ENCODE measurements at regions not wholly inside any gene's neighbourhood (a gene's known extent, or its start where the extent isn't known, plus 50 kb on each side); places are given as distances from the start of the nearest gene placed in this dataset.

DNA sequence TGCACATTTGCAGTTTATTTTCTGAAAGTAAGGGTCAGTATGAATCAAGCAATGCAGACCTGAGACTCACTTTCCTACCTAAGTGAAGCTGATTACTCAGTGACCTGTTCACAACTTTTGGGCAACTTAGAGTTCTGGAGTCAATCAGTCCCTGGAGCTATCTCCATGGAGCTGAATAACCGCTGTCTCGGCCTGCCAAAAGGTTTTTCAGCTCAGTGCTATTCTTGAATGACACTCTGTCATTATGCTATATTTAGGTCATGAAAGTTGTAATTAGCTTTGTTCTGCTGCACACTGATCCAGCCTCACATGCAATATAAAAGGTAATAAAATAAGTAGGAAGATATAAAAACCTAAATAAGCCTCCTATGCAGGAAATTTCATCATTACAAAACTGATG is 356.0 kb downstream of the BMP2 start:
- Histone ChIP-seq H3K27me3 (ENCODE audit: control insufficient read depth, insufficient read depth, low read length) (no peaks in the 10 kb centered on the region), H3K27ac (ENCODE audit: low read depth, low read length) (no peak overlapping the region), H3K4me3 (ENCODE audit: low read depth, low read length) (no peak overlapping the region), H3K9me3 (ENCODE audit: control insufficient read depth, insufficient read depth, low read length) (0 out of 2 replicates have a peak, but pooled peaks cover 3% of the 10 kb centered on the region)
- TF ChIP-seq, protein P1, sequence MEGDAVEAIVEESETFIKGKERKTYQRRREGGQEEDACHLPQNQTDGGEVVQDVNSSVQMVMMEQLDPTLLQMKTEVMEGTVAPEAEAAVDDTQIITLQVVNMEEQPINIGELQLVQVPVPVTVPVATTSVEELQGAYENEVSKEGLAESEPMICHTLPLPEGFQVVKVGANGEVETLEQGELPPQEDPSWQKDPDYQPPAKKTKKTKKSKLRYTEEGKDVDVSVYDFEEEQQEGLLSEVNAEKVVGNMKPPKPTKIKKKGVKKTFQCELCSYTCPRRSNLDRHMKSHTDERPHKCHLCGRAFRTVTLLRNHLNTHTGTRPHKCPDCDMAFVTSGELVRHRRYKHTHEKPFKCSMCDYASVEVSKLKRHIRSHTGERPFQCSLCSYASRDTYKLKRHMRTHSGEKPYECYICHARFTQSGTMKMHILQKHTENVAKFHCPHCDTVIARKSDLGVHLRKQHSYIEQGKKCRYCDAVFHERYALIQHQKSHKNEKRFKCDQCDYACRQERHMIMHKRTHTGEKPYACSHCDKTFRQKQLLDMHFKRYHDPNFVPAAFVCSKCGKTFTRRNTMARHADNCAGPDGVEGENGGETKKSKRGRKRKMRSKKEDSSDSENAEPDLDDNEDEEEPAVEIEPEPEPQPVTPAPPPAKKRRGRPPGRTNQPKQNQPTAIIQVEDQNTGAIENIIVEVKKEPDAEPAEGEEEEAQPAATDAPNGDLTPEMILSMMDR (IDR thresholded peaks at IDR 0.05; ENCODE audit: low read depth, low read length): no peak
- ChIA-PET CTCF (no interaction called here), POLR2A (no interaction called here)
- no peak for DNase-seq (ENCODE audit: low read depth, low spot score)

DNA sequence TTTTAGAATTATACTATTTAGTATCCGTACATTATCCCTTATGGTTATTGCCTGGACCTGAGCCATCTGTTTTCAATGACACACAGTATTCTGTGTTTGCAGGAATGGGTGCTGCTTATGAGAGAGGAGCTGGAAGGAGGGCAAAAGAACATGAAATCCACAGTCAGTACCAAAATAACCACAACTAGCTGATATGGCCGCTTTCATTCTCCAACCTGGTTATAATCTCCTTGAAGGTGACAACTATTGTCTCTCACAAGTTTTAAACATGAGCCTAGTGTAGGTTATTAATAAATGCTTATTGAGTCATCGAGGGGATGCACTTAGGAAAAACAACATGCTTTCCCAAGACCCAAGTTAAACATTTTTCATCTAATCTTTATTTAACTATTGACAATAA is 356.6 kb downstream of the BMP2 start:
- 0 out of 2 replicates have a peak, but pooled peaks cover 3% of the 10 kb centered on the region for H3K9me3 ChIP-seq (ENCODE audit: control insufficient read depth, insufficient read depth, low read length)
- no peak for DNase-seq (ENCODE audit: low read depth, low spot score)
- POLR2A ChIA-PET: no interaction called here
- no peak overlapping the region for H3K4me3 ChIP-seq (ENCODE audit: low read depth, low read length)
- CTCF ChIA-PET: no interaction called here
- TF ChIP-seq, protein P1 (IDR thresholded peaks at IDR 0.05; ENCODE audit: low read depth, low read length): no peak
- no peaks in the 10 kb centered on the region for H3K27me3 ChIP-seq (ENCODE audit: control insufficient read depth, insufficient read depth, low read length)
- no peak overlapping the region for H3K27ac ChIP-seq (ENCODE audit: low read depth, low read length)

DNA sequence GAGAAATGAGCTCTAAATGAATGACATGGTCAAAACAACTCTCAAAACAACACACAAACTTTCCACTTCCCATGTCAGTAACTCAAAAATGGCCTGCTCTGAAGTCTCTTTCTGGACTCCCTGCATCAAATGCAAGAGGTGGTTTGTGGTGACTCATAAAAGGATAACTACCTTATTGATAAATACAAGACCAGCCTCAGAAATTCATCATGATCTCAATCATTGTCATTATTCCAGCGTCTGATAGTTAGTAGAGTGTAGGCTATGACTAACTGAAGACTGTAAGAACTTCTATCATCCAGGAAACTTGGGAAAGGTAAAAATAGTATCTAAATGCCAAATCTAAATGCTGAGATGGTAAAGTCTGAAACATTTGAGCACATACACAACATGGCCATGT is 369.4 kb downstream of the BMP2 start:
- Histone ChIP-seq H3K9me3 (ENCODE audit: control insufficient read depth, insufficient read depth, low read length) (peaks cover 3% of the 10 kb centered on the region; the same call in 1 of the 2 replicates), H3K4me3 (ENCODE audit: low read depth, low read length) (no peak overlapping the region), H3K27me3 (ENCODE audit: control insufficient read depth, insufficient read depth, low read length) (no peaks in the 10 kb centered on the region), H3K27ac (ENCODE audit: low read depth, low read length) (no peak overlapping the region)
- TF ChIP-seq, protein P1 (IDR thresholded peaks at IDR 0.05; ENCODE audit: low read depth, low read length): no peak
- ChIA-PET POLR2A (no interaction called here), CTCF (no interaction called here)
- DNase-seq (ENCODE audit: low read depth, low spot score): no peak

DNA sequence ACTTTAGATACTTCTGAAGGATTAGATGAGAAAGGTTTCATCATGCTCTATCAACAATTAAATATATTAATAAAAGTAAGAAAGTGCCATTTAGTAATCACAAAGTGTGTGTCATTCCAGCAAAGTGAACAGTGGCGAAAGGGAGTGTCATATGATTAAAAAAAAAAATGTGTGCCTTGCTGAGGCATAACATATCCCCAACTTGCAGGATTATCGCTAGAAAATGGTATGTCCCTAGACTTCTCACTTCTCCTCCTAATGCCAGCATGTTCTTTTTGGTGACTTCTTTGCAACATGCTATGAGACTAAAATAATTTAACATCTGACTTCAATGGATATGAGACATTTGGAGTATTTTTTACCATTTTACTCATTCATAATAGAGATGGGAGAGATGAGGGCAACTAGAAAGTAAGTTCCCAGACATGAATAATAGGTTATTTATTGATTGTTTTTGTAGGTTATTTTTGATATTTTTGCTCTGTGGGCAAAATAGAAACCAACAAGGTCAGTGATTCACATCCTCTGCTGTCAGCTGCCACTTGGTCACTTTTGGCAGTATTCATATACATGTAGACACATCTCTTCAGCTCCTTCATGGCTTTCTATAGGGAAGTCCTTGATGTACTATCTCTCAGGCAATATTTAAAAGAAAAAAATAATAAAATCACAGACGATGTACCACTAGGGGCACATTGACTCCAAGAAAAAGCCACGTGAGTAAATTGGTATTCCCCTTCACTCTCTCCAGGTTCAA is 370.1 kb downstream of the BMP2 start:
- DNase-seq (ENCODE audit: low read depth, low spot score): no peak
- Histone ChIP-seq H3K9me3 (ENCODE audit: control insufficient read depth, insufficient read depth, low read length) (peaks cover 3% of the 10 kb centered on the region; the same call in 1 of the 2 replicates), H3K4me3 (ENCODE audit: low read depth, low read length) (no peak overlapping the region), H3K27me3 (ENCODE audit: control insufficient read depth, insufficient read depth, low read length) (no peaks in the 10 kb centered on the region), H3K27ac (ENCODE audit: low read depth, low read length) (no peak overlapping the region)
- POLR2A ChIA-PET: no interaction called here
- TF ChIP-seq, protein P1 (IDR thresholded peaks at IDR 0.05; ENCODE audit: low read depth, low read length): no peak
- CTCF ChIA-PET: no interaction called here

DNA sequence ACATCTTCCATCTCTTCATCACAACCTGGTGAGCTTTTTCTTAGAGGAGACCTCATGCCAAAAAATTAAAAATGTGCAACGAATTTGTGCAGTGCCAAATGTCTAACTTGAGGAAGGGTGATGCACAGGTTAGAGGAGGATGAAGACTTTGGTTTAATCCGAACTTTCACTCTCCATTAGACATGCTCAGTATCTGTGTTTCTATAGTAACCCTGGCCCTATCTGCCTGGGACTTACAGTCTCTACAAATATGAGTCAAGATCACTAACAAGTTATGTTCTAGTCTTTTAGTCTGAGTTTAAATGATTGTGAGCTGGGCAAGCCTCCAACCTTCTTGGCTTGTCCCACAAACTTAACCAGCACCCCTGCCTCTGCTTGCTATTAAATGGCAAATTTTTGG is 377.0 kb downstream of the BMP2 start:
- Histone ChIP-seq H3K4me3 (ENCODE audit: low read depth, low read length) (no peak overlapping the region), H3K27me3 (ENCODE audit: control insufficient read depth, insufficient read depth, low read length) (no peaks in the 10 kb centered on the region), H3K27ac (ENCODE audit: low read depth, low read length) (no peak overlapping the region), H3K9me3 (ENCODE audit: control insufficient read depth, insufficient read depth, low read length) (peaks cover 4% of the 10 kb centered on the region)
- TF ChIP-seq, protein P1 (IDR thresholded peaks at IDR 0.05; ENCODE audit: low read depth, low read length): no peak
- CTCF ChIA-PET: no interaction called here
- no peak for DNase-seq (ENCODE audit: low read depth, low spot score)
- POLR2A ChIA-PET: no interaction called here
